Fibroblast of skin of right biceps (primary cell): ENCODE measurements at regions not wholly inside any gene's neighbourhood (a gene's known extent, or its start where the extent isn't known, plus 50 kb on each side); places are given as distances from the start of the nearest gene placed in this dataset.
"Not testable (repeated sequence)": the region's sequence is repeated elsewhere in the genome, so short reads cannot be mapped to it uniquely, and the experiment has no call there.

Experiments used
- DNase-seq: peaks from one replicate; pipeline ENCODE4 v3.0.0-alpha.2; 2013

- DNase-seq: peak; percentile 23
Observed at GRCh38 chr15:77877869-77878577, 199.5 kb downstream of the TBC1D2B start.

DNA sequence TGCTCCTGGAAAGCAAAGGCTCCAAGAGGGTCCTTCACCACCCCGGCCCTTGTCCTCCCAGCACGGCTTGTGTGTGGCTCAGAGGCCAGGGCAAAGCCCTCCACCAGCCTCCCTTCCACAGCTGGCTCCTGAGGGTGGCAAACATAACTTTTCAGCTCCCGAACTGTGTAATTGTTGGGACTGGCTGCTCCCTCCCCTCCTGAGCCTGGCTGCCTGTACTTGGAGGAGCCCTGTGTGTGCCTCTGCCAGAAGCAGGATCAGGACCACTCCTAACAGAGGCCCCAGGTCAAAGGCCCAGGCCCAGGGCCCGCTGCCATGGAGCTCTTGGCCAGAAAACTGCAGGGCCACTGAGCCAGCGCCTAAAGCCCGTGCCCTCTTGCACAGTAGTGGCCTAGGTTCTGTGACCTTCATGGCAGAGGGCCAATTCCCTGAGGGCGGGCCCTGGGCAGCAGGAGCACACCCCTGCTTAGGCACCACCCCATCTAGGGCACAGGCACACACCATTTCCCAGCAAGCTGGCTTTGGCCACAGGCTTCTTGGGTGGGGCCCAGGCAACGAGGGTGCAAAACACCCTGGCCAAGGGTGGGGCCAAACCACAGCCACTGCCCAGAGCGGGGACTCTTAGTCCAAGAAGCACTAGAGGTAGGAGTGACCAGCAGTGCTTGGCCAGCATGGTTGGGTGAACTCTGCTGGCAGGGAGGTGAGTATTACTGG is 201.2 kb downstream of the TBC1D2B start:
- DNase-seq: not testable (repeated sequence)

- DNase-seq: peak; percentile 37
Observed at GRCh38 chr15:77875066-77875721, 202.3 kb downstream of the TBC1D2B start.

GRCh38 chr15:77874063-77874462 is 203.4 kb downstream of the TBC1D2B start:
- DNase-seq: no peak

DNA sequence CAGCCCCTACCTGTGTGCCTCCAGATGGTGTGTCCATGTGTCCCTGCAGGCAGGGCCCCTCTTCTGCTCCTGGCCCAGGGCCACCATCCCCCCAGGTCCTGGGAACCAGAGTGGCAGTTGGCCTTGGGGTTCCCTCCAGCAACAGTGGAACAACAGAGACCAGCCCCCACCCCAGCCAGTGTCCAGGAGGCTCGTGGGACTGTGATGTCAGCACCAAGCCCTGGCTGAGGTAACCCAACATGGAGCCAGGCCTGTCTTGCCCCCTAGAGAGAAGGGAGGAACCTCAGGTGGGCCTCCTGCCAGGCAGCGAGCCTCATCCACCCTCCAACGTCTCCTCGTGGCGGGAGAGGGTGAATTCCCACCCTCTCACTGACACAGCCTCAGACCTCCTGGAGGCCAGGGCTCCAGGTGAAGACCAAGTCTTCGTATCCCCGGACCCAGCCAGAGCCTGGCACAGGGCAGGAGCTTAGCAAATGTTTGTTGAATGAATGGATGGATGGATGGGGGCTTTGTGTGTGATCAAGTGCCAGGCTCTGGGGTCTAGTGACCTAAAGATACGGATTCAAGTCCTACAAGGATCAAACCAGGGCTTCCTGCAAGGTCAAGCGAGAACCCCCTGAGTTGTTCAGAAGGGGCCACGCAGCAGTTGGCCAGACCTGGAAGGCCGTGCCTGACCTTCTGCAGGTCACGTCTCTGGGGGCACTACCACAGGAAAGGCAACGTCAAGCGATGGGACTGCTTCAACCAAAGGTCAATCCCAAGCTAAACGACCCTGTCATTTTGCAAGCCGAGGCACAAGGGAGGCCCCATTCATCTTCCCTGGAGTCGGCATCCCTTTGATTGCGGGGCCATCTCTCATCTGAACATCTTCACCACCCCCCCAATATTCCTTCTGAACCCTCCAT is 204.7 kb downstream of the TBC1D2B start:
- not testable (repeated sequence) for DNase-seq

DNA sequence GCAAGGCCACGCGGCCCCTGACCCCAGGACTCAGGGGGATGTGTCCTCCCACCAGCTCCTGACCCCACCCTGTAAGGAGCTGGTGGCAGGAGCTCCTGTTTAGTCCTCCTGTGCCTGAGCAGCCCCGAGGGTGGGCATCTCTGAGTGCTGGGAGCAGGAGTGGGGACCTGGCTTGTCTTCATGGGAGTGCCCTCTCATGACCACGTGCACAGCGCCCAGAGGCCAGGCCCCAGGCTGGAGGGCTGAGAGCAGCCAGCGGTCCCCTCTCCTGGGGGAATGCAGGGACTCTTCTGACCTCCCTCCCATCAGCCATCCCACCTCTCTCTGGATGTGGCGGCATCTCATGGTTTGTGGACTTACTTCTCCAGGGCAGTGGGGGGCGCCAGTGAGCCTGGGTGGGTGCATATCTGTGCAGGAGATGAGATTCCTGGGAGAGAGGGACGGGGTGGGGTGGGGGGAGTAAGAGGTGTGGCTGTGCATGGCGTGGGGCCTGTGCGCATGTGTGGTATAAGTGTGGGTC is 205.6 kb downstream of the TBC1D2B start:
- DNase-seq: no peak

DNA sequence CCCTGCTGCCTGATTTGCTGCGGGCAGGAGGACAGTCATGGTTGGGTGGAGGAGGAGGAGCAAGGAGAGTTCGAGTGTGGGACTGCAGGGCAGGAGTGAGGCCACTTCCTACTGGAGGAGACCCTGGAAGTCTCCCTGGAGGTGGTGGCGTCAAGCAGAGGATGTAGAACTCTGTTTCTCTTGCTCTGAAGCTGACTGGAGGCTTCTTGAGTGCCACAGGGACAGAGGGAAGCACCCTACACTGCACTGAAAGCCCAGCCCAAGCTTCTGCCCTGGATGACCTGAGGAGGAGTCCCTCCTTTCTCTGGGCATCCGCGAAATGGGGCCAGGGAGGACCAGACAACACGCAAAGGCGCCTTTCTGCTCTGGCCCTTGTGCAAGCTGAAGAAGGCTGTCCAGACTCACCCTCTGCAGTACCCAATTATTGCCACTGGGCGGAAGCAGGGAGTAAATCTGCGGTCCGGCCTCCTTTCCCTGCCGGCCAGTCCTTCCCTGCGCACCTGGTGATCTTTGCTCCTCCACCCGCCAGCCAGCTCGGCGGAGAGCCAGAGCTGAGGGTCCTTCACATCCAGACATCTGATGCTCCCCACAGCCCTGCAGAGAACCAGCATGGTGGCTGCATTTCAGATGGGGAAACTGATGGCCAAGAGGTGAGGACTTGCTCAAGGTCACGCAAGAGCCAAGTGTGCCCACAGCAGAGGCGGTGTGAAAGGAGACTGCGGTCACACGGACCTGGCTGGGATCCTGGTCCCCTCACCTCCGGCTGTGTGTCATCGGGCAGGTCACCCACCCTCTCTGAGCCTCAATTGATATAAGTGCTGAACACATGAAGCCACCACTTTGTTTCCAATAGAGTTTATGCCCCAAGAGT is 207.1 kb downstream of the TBC1D2B start:
- peak; percentile 52 for DNase-seq

- peak; percentile 55 for DNase-seq
Observed at GRCh38 chr15:77869021-77869895, 208.3 kb downstream of the TBC1D2B start.

DNA sequence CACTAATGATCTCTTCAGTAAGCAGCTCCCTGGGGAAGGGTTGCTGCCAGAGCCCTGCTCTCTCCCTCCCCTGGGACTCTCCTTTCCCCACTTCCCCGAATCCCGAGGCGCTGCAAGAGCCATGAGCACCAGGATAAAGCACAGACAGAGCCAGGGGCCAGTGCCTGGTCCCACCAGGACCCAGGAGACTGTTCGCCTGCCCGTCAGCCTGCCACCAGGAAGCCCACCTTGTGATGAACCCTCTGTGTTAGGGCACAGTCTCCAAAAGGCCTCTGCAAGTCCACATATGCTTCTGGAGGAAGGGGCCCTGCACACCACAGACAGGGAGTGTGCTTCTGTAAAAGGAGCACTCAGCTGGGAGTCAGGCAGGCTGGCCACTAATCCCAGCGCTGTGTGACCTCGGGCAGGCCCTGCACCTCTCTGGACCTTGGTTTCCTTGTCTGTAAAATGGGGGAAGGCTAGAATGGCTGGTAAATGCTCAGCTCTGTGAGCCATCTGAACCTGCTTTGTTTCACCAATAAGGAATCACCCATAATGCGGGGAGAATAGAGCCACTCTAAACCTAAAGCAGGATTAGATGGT is 209.4 kb downstream of the TBC1D2B start:
- not testable (repeated sequence) for DNase-seq

DNA sequence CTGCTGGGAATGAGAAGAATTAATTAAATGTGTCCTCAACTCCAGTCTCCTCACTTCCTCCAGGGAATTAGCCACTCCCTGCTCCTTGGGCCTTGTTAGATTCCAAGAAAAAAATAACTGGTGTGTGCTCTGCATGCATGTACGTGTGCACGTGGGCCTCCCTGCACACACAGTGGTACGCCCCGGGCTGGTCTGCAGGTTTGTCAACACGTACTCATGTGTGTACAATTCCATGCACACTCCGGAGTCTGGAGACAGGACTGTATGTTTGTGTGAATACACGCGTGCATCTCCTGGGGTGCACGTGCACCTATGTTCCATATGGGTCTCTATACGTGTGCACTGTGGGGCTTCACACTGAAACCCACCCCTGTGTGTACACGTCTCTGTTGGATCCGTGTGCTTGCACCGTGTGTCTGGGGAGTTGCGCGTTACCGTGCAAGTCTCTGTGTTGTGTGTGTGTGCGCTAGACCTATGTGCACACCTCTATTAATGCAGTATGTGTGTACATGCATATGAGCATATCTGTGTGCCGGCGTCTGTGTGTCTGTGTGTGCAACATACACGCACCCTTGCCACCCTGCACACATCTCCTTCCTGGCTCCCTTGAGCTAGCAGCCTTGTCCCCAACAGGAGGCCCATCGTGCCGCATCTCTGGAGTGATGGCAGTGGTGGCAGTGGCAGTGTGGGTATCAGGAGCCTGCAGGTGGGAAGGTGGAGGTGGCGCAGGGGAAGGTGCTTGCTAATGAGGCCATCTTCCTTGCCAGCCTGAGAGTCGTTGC is 210.1 kb downstream of the TBC1D2B start:
- no peak for DNase-seq

GRCh38 chr15:77866596-77867125 is 210.8 kb downstream of the TBC1D2B start:
- no peak for DNase-seq

DNA sequence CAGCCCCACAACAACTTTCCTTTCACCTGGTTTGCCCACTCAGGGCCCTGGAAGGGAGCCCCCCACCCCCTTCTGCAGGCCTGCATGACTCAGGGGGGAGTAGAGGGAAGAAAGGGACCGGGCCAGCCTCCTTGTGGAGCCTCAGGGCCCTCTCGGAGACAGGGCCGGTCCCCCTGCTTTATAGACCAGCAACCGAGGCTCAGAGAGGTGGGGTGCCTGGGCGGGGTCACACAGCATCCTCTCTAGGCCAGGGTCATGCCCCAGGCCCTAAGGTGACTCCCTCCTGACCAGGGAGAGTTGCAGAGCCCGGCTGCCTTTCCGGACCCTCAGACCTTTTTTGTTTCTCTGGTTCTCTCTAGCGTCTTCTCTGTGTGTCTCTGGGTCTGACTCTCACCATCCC is 211.3 kb downstream of the TBC1D2B start:
- no peak for DNase-seq

- DNase-seq: no peak
Observed at GRCh38 chr15:77865701-77866100, 211.8 kb downstream of the TBC1D2B start.

- DNase-seq: no peak
Observed at GRCh38 chr15:77865106-77865610, 212.4 kb downstream of the TBC1D2B start.

DNA sequence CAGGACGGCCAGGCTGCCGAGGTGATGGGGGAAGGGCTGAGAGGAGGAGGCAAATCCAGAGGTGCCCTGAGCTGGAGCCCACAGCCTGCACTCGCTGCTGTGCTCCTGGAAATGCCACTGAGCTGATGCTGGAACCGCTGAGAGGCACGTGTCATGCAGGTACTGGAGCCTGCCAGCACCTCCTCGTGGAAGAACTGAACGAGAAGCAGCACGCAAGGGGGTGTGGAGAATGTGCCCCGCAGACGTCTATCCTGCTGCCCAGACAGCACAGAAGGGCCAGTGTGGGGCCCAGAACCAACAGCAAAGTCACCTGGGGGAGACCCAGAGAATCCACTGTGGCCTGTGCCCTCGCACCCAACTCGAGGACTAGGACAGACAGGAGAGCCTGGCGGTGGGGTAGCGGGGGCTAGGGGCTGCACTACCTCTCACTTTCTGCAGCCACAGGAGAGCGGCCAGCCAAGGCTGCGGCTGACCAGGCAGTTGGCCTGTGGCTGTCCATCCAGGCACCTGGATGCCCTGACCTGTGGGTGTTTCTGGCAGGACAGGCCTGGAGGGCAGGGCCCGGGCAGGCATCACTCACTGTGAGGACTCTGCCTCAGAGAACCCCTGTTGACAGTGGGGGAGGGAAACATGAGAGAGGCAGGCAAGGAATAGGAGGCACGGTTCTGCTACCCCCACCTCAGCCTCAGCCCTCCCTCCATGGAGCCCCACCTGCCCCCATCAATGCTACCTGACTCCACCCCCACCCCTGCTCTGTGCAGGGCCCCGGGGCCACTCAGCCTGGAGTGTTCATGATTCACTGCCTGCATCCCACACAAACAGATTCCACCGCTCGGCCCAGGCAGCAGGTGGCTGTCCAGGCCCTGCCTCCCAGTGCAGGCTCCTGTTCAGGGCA is 213.1 kb downstream of the TBC1D2B start:
- DNase-seq: no peak

GRCh38 chr15:77863491-77864105 is 213.9 kb downstream of the TBC1D2B start:
- no peak for DNase-seq

DNA sequence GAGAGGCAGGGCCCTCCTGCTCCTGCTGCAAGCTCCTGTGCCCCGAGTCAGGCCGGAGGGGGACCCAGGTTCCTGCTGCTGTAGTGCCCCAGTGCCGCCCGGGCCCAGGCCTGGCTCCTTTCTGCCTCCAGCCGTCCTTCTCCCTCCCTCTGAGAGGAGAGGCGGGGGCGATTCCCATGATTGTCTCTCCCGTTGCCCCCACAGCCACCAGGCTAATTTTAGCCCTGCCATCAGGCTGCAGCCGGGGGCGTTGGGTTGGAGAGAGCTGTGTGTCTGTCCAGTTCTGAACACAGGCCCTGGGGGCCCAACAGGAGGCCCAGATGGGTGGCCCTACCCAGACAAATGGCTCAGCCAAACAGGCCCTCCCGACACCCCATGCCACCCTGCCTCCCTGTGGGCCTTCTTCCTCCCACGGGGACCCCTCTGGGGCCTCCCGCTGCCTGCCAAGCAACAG is 214.8 kb downstream of the TBC1D2B start:
- no peak for DNase-seq
